Omental fat pad (tissue), 3 donors: ENCODE measurements at regions not wholly inside any gene's neighbourhood (a gene's known extent, or its start where the extent isn't known, plus 50 kb on each side); places are given as distances from the start of the nearest gene placed in this dataset.
"Not testable (repeated sequence)": the region's sequence is repeated elsewhere in the genome, so short reads cannot be mapped to it uniquely, and the experiment has no call there.

Experiments used
- ATAC-seq: fragments of 150-250 bp; one replicate; pipeline ENCODE4 v1.9.1; 2016; ENCODE audit warnings: mild to moderate bottlenecking, moderate library complexity; ENCODE audit not compliant: low FRiP score
- DNase-seq: peaks from one replicate; pipeline ENCODE4 v3.0.0-alpha.2; 2019; ENCODE audit warnings: low spot score
- TF ChIP-seq, protein P1 (sequence below), 3 donors: fragments of 450-650 bp; IDR thresholded peaks; one replicate each; pipeline ENCODE4 v1.5.1; 2016 to 2017; ENCODE audit warnings: antibody characterized with exemption in 3 of 3, mild to moderate bottlenecking in 3 of 3, moderate library complexity in 2 of 3

DNA sequence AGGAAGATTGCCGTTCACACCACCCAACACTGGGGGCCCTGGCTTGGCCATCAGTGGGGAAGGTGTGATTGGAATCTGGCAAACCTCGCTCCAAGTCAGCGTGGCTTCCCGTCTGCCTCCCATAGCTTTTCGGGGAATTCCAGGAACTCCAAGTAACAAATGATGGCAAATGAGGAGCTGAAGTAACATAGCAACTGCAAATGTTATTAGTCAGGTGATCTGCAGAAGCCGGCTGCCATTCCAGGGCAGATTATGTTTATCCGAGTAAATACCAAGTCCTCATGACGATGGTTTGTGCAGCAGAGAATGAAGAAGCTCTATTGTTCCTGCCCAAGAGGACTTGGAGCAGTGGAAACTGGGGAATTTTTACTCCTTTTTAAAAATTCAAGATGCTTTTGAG lies 270.5 kb upstream of the PODXL start:
- TF ChIP-seq, protein P1, sequence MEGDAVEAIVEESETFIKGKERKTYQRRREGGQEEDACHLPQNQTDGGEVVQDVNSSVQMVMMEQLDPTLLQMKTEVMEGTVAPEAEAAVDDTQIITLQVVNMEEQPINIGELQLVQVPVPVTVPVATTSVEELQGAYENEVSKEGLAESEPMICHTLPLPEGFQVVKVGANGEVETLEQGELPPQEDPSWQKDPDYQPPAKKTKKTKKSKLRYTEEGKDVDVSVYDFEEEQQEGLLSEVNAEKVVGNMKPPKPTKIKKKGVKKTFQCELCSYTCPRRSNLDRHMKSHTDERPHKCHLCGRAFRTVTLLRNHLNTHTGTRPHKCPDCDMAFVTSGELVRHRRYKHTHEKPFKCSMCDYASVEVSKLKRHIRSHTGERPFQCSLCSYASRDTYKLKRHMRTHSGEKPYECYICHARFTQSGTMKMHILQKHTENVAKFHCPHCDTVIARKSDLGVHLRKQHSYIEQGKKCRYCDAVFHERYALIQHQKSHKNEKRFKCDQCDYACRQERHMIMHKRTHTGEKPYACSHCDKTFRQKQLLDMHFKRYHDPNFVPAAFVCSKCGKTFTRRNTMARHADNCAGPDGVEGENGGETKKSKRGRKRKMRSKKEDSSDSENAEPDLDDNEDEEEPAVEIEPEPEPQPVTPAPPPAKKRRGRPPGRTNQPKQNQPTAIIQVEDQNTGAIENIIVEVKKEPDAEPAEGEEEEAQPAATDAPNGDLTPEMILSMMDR (IDR thresholded peaks at IDR 0.05): no peak
- ATAC-seq: no peak
- DNase-seq: no peak

DNA sequence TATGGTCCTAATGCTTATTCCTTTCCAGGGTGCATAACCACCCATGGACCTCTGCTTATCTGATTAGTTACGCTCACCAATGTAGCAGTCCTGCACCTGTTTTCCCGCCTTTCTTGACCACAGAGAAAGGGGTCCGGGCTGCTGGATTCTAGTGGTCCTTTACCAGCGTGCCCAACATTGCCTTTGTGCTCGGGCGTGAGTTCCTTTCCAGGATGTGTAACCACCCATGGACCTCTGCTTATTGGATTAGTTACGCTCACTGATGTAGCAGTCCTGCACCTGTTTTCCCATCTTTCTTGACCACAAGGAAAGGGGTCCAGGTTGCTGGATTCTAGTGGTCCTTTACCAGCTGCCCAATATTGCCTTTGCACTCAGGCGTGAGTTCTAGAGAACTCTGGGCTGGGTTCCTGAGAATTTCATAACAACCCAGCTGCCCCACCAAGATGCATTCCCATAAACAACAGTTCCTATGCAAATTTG lies 267.6 kb upstream of the PODXL start:
- DNase-seq, ATAC-seq: not testable (repeated sequence)

DNA sequence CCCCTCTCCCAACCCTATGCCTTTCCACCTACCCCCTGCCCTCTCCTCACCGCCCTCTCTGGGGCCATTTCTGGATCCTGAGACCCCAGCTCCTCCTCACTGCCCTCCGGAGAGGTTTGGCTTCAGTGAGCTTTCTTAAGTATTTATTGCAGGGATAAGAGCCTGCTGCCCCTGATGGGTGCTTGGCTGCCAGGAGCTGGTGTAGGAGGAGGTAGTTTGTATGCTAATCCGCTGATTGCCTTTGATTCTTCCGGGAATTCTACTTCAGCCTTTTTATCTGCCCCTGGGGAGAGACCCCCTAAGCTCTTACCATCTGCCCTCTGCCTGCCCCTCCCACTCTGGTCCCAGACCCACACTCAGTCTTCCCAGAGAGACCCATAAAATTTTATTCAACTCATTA lies 263.5 kb upstream of the PODXL start:
- DNase-seq (no peak), ATAC-seq (no peak)
- TF ChIP-seq, protein P1 (IDR thresholded peaks at IDR 0.05): no peak

DNA sequence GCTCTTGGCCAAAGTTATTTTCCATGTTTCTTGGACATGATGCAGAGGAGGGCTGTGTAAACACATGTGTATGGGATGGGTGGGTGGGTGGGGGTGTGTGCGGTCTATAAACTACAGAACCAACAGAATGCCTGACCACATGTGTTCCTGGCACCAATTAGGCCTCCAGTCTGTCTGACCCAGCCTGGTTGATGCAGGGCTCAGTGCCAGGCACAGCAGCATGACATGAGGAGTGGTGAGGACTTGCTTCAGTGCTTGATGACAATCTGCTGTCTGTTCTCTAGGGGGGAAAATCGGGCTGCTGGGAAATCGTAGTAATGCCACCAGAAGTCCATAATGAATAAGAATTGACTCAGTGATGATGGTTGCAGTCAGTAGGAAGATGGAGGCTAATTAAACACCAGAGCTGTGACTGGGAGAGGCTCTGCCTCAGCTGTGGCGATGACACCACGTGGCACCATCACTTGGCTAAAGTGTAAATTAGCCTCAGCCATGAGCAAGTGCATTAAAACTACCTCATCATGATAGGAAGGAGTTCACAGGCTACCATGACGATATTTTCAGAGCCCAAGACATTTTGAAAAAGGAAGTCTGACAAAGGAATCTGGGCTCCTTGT lies 260.1 kb upstream of the PODXL start:
- ATAC-seq (no peak), DNase-seq (no peak)
- TF ChIP-seq, protein P1 (IDR thresholded peaks at IDR 0.05): no peak

DNA sequence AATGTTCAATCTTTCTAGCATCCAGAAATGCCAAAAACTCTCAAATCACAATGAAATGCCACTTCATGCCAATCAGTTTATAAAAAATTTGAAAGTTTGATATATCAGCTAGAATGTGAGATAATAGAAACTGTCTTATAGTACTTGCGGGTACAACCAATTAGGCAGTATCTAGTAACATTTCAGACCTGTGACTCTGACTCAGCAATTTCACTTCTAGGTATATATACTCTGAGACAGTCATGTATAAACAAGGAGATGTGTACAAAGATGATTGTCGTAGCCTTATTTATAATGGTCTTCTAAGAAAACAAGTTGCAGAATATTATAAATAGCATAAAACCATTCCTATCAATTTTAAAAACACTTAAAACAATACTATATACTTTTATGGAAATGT lies 252.3 kb upstream of the PODXL start:
- TF ChIP-seq, protein P1 (IDR thresholded peaks at IDR 0.05): no peak
- DNase-seq (no peak), ATAC-seq (no peak)

DNA sequence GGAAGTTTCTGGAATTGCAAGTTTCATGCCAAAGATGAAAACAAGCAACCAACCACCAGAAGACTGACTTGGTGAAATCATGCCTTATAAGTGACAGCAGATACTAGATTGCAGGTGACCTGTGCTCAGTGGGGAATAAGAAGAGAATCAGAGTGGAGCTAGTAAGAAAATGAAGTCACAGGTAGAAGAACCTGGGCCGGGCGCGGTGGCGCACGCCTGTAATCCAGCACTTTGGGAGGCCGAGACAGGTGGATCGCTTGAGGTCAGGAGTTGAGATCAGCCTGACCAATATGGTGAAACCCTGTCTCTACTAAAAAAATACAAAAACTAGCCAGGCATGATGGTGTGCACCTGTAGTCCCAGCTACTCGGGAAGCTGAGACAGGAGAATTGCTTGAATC lies 251.7 kb upstream of the PODXL start:
- ATAC-seq, DNase-seq: not testable (repeated sequence)

DNA sequence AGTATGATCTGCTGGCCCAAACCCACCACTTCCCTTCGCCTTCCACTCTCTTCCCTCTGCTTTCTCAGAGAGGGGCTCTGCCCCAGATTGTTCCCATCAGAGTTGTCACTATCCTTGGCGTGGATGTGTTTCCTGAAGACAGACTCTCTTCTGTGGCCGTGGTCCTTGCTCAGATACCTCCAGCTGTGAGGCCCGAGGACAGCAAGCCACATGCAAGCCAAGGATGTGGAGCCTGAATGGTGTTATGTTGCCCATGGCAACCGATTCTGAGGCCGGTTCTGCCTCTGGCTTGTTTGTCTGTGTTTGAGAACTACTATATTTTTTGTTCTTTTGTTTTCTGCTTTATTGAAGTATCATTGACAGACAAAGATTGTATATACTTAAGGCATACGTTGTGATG lies 247.4 kb upstream of the PODXL start:
- ATAC-seq (no peak), DNase-seq (no peak)
- TF ChIP-seq, protein P1 (IDR thresholded peaks at IDR 0.05): no peak

DNA sequence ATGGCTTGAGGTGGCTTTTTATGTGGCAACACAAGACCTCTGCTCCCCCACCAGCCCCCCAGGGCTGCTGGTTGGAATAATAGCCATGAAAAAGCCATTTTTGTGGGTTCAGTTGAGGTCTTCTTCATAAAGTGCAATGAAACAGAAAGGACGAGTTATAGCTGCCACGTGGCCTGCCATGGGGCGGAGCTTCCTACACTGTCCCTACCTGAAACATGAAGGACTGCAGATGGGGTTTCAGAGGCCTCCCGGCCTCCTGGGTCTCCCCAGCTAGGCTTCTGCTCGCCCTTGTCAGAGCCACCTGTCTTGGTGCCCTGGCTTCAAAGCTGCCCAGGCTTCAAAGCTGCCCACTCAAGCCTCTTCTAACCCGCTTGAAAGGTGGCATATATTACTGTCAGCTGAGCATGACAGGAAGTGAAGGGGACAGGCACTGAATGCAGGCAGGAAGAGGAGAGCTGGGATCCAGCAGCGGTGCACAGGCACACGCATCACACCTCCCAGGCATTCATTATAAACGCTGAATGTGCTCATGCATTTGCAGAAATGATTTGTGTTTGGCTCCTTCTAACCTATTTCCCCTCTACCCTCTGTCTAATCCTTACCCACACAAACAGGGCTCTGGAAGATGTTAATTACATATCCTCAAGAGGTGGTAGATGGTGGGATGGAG lies 245.9 kb upstream of the PODXL start:
- ATAC-seq: no peak
- TF ChIP-seq, protein P1 (IDR thresholded peaks at IDR 0.05): no peak
- DNase-seq: no peak
